Adrenal gland (tissue), 5 donors: ENCODE measurements at regions not wholly inside any gene's neighbourhood (a gene's known extent, or its start where the extent isn't known, plus 50 kb on each side); places are given as distances from the start of the nearest gene placed in this dataset.

Experiments used
- CTCF ChIP-seq, 6 experiments: fragments of 450-650 bp in 4 of 6; fragments of 200-600 bp in 2 of 6; sonication (generic) in 1 of 6; IDR thresholded peaks; 1 replicate in 5 of 6; 2 replicates in 1 of 6; pipeline versions ENCODE4 v1.5.1 to v1.8.0; 2016 to 2021; ENCODE audit warnings: antibody characterized with exemption in 6 of 6, mild to moderate bottlenecking in 2 of 6, moderate library complexity in 1 of 6
- POLR2A ChIP-seq, 2 donors: fragments of 450-650 bp; IDR thresholded peaks; one replicate each; pipeline ENCODE4 v1.6.1; 2017; ENCODE audit warnings: antibody characterized with exemption in 2 of 2, mild to moderate bottlenecking in 2 of 2, moderate library complexity in 1 of 2
- donor health status: DM: no; HTN: no; CAD: no.

DNA sequence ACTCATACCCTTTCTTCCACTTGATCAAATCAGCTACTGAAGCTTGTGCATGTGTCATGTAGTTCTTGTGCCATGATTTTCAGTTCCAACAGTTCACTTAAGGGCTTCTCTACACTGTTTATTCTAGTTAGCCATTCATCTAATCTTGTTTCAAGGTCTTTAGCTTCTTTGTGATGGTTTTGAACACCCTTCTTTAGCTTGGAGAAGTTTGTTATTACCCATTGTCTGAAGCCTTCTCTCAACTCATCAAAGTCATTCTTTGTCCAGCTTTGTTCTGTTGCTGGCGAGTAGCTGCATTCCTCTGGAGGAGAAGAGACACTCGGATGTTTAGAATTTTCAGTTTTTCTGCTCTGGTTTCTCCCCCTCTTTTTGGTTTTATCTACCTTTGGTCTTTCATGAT is 115.6 kb downstream of the KDM5D start:
- no peak for TF ChIP-seq CTCF (IDR thresholded peaks at IDR 0.05)
- no peak for TF ChIP-seq POLR2A (IDR thresholded peaks at IDR 0.05)
